ENCODE measurements at regions not wholly inside any gene's neighbourhood (a gene's known extent, or its start where the extent isn't known, plus 50 kb on each side); places are given as distances from the start of the nearest gene placed in this dataset.
A peak's percentile ranks its signal among the peaks of the same experiment; 100 is the strongest.

DNA sequence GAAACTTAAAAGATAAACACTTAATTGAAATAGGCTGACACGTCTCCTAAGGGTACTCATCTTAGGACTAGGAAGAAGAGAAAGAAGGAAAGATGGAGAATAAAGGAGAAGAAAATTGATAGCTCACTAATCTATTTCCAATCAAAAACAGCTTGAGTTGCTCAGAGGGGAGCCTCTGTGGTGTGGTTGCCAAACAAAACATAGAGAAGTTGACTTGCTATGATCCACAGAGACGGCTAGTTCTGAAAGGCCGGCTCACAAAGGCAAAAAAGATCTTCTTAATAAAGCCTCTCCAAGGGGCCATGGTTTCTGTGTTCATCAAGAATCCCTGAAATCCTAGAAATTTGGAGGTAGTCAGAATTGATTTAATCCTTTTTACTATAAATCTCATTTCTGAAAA lies 644.1 kb downstream of the LMO4 start:
- H3K36me3 ChIP-seq (replicated peaks in 1 of 2; ENCODE audit: insufficient read depth in 1 of 2, low read depth in 2 of 2) = no peaks in the 10 kb centered on the region
- DNase-seq (no peak), ATAC-seq (no peak)
- 75 to 89% methylated on average over 3 of the region's 3 CpGs for WGBS, 2 donors
- H3K4me3 ChIP-seq = no peak overlapping the region
- no peak for TF ChIP-seq POLR2A (IDR thresholded peaks at IDR 0.05)
- TF ChIP-seq, protein P1, sequence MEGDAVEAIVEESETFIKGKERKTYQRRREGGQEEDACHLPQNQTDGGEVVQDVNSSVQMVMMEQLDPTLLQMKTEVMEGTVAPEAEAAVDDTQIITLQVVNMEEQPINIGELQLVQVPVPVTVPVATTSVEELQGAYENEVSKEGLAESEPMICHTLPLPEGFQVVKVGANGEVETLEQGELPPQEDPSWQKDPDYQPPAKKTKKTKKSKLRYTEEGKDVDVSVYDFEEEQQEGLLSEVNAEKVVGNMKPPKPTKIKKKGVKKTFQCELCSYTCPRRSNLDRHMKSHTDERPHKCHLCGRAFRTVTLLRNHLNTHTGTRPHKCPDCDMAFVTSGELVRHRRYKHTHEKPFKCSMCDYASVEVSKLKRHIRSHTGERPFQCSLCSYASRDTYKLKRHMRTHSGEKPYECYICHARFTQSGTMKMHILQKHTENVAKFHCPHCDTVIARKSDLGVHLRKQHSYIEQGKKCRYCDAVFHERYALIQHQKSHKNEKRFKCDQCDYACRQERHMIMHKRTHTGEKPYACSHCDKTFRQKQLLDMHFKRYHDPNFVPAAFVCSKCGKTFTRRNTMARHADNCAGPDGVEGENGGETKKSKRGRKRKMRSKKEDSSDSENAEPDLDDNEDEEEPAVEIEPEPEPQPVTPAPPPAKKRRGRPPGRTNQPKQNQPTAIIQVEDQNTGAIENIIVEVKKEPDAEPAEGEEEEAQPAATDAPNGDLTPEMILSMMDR (IDR thresholded peaks at IDR 0.05) = no peak
- no peaks in the 10 kb centered on the region for H3K9me3 ChIP-seq
- no peaks in the 10 kb centered on the region for H3K27me3 ChIP-seq
- no peak overlapping the region for H3K27ac ChIP-seq
- intact Hi-C loops (cut with DNase I) = no loop called here
- no peaks in the 10 kb centered on the region for H3K4me1 ChIP-seq

DNA sequence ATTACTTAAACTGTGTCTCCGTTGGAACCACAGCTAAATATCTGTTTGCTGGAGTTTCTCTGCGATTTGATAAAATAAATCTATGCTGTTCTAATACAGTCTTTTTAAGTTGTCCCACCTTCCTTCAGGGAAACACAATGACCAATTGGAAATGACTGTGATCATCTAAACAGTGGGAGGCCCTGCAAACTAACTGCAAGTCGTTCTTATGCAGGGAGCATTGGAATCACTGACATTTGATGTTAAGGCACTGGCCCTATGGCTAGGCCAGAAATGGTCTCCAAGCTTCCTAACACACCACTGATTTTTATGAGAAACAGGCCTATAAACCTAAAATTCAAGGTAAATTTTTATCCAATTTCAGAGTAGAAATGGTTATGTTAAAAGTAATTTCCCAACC lies 645.2 kb downstream of the LMO4 start:
- Histone ChIP-seq H3K4me3 (no peak overlapping the region), H3K4me1 (no peaks in the 10 kb centered on the region), H3K9me3 (no peaks in the 10 kb centered on the region), H3K27me3 (no peaks in the 10 kb centered on the region), H3K36me3 (replicated peaks in 1 of 2; ENCODE audit: insufficient read depth in 1 of 2, low read depth in 2 of 2) (no peaks in the 10 kb centered on the region), H3K27ac (no peak overlapping the region)
- WGBS, 2 donors = 64 to 70% methylated on average over 3 of the region's 3 CpGs
- no peak for TF ChIP-seq POLR2A (IDR thresholded peaks at IDR 0.05)
- TF ChIP-seq, protein P1 (IDR thresholded peaks at IDR 0.05) = no peak
- intact Hi-C loops (cut with DNase I) = no loop called here
- no peak for ATAC-seq
- DNase-seq = no peak

DNA sequence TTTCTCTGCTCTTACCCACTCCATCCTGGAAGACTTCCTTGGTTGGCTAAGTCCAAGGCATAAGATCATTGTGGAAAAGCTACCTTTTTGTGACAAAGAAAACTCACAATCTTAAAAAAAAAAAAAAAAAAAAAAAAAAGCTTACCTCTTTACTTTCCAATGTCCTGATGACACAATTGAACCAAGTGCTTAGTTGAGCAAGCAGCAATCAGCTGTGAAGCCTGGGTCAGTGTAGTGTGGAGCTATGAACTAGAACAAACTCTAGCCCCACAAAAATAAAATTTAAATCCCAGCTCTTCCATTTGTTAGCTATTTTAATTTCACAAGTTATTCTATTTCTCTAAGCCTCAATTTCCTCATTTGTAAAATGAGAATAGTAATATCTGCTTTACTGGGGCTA lies 647.6 kb downstream of the LMO4 start:
- Histone ChIP-seq H3K4me3 (no peak overlapping the region), H3K27me3 (no peaks in the 10 kb centered on the region)
- intact Hi-C loops (cut with DNase I) = no loop called here

DNA sequence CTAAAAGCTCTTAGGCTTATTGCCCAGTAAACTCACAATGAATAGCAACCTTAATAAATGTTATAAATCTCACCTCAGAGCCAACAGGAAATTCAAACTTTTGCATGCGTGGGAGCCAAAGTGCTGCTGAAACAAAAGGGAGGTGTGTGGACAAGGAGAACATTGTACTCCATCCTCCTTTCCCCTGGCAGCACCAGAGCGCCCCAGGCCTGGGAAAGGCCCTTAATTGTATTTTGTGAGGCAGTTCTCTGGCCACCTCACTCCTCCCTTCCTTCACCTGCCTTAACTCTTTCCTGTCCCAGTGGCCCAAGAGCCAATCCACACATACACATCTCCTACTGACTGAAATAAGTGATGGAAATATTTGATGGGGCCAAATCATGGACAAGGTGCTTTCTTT lies 648.5 kb downstream of the LMO4 start:
- Histone ChIP-seq H3K9me3 (no peaks in the 10 kb centered on the region), H3K36me3 (replicated peaks in 1 of 2; ENCODE audit: insufficient read depth in 1 of 2, low read depth in 2 of 2) (no peaks in the 10 kb centered on the region), H3K4me1 (no peaks in the 10 kb centered on the region), H3K4me3 (no peak overlapping the region), H3K27ac (no peak overlapping the region), H3K27me3 (no peaks in the 10 kb centered on the region)
- ATAC-seq (peak; percentile 42), DNase-seq (peak in 1 of 4 donors; percentile 10)
- intact Hi-C loops (cut with DNase I) = no loop called here
- TF ChIP-seq POLR2A (IDR thresholded peaks at IDR 0.05) = no peak
- TF ChIP-seq, protein P1 (IDR thresholded peaks at IDR 0.05) = no peak
- WGBS, 2 donors = 40 to 50% methylated on average over 2 of the region's 2 CpGs

More for the DNA sequence above, 647.6 kb downstream of the LMO4 start:
- H3K27ac ChIP-seq = no peak overlapping the region
- TF ChIP-seq, protein P1 (IDR thresholded peaks at IDR 0.05) = no peak
- TF ChIP-seq POLR2A (IDR thresholded peaks at IDR 0.05) = no peak
- no peaks in the 10 kb centered on the region for H3K9me3 ChIP-seq
- no peaks in the 10 kb centered on the region for H3K4me1 ChIP-seq
- no peak for DNase-seq
- H3K36me3 ChIP-seq (replicated peaks in 1 of 2; ENCODE audit: insufficient read depth in 1 of 2, low read depth in 2 of 2) = no peaks in the 10 kb centered on the region
- no peak for ATAC-seq

DNA sequence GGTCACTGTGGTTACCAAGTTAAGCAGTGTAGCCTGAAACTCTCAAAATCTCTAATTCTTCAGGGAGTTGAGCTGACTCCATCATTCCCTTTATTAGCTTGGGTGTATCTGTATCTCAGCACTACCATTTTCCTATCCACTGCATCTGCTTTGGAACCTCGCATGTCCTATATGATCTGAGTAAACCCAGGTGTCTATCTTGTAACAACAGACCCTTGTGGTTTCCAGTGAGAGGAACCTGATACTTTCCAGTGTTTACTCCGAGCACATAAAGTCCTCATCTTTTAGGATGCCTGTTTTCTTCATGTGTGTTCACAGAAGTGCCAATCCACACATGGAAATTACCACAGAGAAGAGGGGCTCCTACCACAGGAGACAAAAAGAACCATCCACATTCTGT lies 650.4 kb downstream of the LMO4 start:
- no peak overlapping the region for H3K4me3 ChIP-seq
- TF ChIP-seq, protein P1 (IDR thresholded peaks at IDR 0.05) = no peak
- TF ChIP-seq POLR2A (IDR thresholded peaks at IDR 0.05) = no peak
- DNase-seq (no peak), ATAC-seq (no peak)
- intact Hi-C loops (cut with DNase I) = no loop called here
- H3K36me3 ChIP-seq (replicated peaks in 1 of 2; ENCODE audit: insufficient read depth in 1 of 2, low read depth in 2 of 2) = no peaks in the 10 kb centered on the region
- no peaks in the 10 kb centered on the region for H3K4me1 ChIP-seq
- H3K9me3 ChIP-seq = no peaks in the 10 kb centered on the region
- WGBS, 2 donors = 62 to 63% methylated on average over 2 of the region's 2 CpGs
- H3K27ac ChIP-seq = no peak overlapping the region
- H3K27me3 ChIP-seq = no peaks in the 10 kb centered on the region

All from body of pancreas (tissue), 4 donors.